Keratinocyte (primary cell): ENCODE measurements at regions not wholly inside any gene's neighbourhood (a gene's known extent, or its start where the extent isn't known, plus 50 kb on each side); places are given as distances from the start of the nearest gene placed in this dataset.

ENCODE experiments used
- CTCF ChIP-seq, 3 experiments: IDR thresholded peaks in 1 of 3; conservative IDR thresholded peaks in 1 of 3; optimal IDR thresholded peaks in 1 of 3; 2 replicates in 2 of 3; 3 replicates in 1 of 3; pipeline versions ENCODE3 to v1.5.1; 2011; ENCODE audit warnings: low read length in 3 of 3, mild to moderate bottlenecking in 3 of 3, moderate library complexity in 2 of 3, control low read depth in 1 of 3, inconsistent platforms in 1 of 3; ENCODE audit not compliant: insufficient read depth in 2 of 3; ENCODE audit errors: extremely low read depth in 1 of 3
- EZH2 ChIP-seq: IDR thresholded peaks from one replicate; pipeline ENCODE4 v1.6.1; 2012; ENCODE audit warnings: inconsistent platforms, mild to moderate bottlenecking, low read length, moderate library complexity

GRCh38 chr18:75858754-75859153, 431.3 kb upstream of the SMIM21 start:
- TF ChIP-seq CTCF (optimal IDR thresholded peaks at IDR 0.05 in 1 of 3, IDR thresholded peaks at IDR 0.05 in 1 of 3, conservative IDR thresholded peaks at IDR 0.05 in 1 of 3; ENCODE audit: extremely low read depth in 1 of 3, insufficient read depth in 2 of 3, low read length in 3 of 3): no peak
- no peak for TF ChIP-seq EZH2
